GM12878 (cell line): ENCODE measurements at regions not wholly inside any gene's neighbourhood (a gene's known extent, or its start where the extent isn't known, plus 50 kb on each side); places are given as distances from the start of the nearest gene placed in this dataset.

Experiments
- ATAC-seq: fragments of 200-7000 bp; cut with Tn5 transposase; 3 replicates; pipeline ENCODE4 v1.9.1; 2020; ENCODE audit warnings: mild to moderate bottlenecking, moderate library complexity
- BruUV-seq: library from RNA; stranded (reverse); fragments of 400-500 nt; replicated peaks from 2 replicates; lab custom pipeline; 2021; lab: Mats Ljungman, UMichigan
- CTCF ChIA-PET: fragments of 300-600 bp; sonication (Branson Sonifier 250); formaldehyde crosslinking; extraction: SDS; loops from one replicate; lab custom pipeline; 2021; ENCODE audit warnings: inconsistent platforms; lab: Yijun Ruan, JAX
- POLR2A ChIA-PET: fragments of 350-600 bp; formaldehyde crosslinking; extraction: SDS; loops from one replicate; lab custom pipeline; 2021; ENCODE audit warnings: inconsistent platforms; lab: Charles Lee
- RAD21 ChIA-PET: fragments of 300-600 bp; sonication (Branson Sonifier 250); formaldehyde crosslinking; loops from one replicate; lab custom pipeline; 2023; ENCODE audit warnings: antibody characterized with exemption; ENCODE audit not compliant: unreplicated experiment; lab: Charles Lee
- SMC1A ChIA-PET: fragments of 300-600 bp; sonication (Branson Sonifier 250); formaldehyde crosslinking; loops from one replicate; lab custom pipeline; 2023; ENCODE audit not compliant: unreplicated experiment, uncharacterized antibody; lab: Charles Lee
- DNase-seq: peaks from one replicate; pipeline ENCODE4 v3.0.0-alpha.2; 2011; ENCODE audit warnings: low read depth, low spot score
- FAIRE-seq: peaks from 3 replicates; lab custom pipeline; 2011; peaks lifted over from hg19 to GRCh38; lab: Jason Lieb, UNC
- H2AFZ ChIP-seq: 2 replicates; pipeline ENCODE4 v1.6.0; 2011; ENCODE audit warnings: low read depth, low read length, control low read depth; ENCODE audit not compliant: control insufficient read depth
- H3K27ac ChIP-seq: 2 replicates; pipeline ENCODE4 v1.5.1; 2011; ENCODE audit warnings: control low read depth; ENCODE audit not compliant: control insufficient read depth, insufficient read depth
- H3K27me3 ChIP-seq, 2 experiments: replicated peaks in 1 of 2; 2 replicates each; pipeline versions ENCODE4 v1.6.0 to v1.6.1; 2011; ENCODE audit warnings: low read length in 1 of 2; ENCODE audit not compliant: control insufficient read depth in 2 of 2, insufficient read depth in 2 of 2
- H3K36me3 ChIP-seq, 2 experiments: 2 replicates each; pipeline ENCODE4 v1.5.1; 2011; ENCODE audit warnings: low read length in 1 of 2; ENCODE audit not compliant: control insufficient read depth in 2 of 2, insufficient read depth in 2 of 2
- H3K4me1 ChIP-seq: 2 replicates; pipeline ENCODE4 v1.6.1; 2011; ENCODE audit warnings: mild to moderate bottlenecking, low read length, moderate library complexity, mixed read lengths; ENCODE audit not compliant: control insufficient read depth, insufficient read depth
- H3K4me2 ChIP-seq: 2 replicates; pipeline ENCODE4 v1.6.0; 2011; ENCODE audit warnings: control low read depth; ENCODE audit not compliant: control insufficient read depth, insufficient read depth
- H3K4me3 ChIP-seq: fragments of 200-600 bp; sonication (generic); 2 replicates; pipeline ENCODE4 v1.5.1; 2016
- H3K79me2 ChIP-seq: 2 replicates; pipeline ENCODE4 v1.6.0; 2011; ENCODE audit warnings: low read length; ENCODE audit not compliant: control insufficient read depth, insufficient read depth
- H3K9ac ChIP-seq: 2 replicates; pipeline ENCODE4 v1.8.0; 2011; ENCODE audit warnings: low read length, control low read depth, mixed read lengths; ENCODE audit not compliant: control insufficient read depth, insufficient read depth
- H3K9me3 ChIP-seq: replicated peaks from 3 replicates; pipeline ENCODE4 v1.5.1; 2011; ENCODE audit warnings: mild to moderate bottlenecking, low read length; ENCODE audit not compliant: control insufficient read depth, insufficient read depth
- H4K20me1 ChIP-seq: 2 replicates; pipeline ENCODE4 v1.6.0; 2011; ENCODE audit not compliant: control insufficient read depth, insufficient read depth
- BACH1 ChIP-seq: fragments of 450-650 bp; IDR thresholded peaks from 2 replicates; pipeline ENCODE4 v1.6.1; 2017; ENCODE audit warnings: mild to moderate bottlenecking, borderline replicate concordance
- CBFB ChIP-seq: IDR thresholded peaks from 2 replicates; pipeline ENCODE4 v1.6.1; 2016; ENCODE audit warnings: antibody characterized with exemption, low read depth
- CUX1 ChIP-seq: IDR thresholded peaks from 2 replicates; pipeline ENCODE4 v1.6.1; 2012; ENCODE audit warnings: improper control_type of control experiment, low read depth, low read length; ENCODE audit not compliant: insufficient replicate concordance
- FOXK2 ChIP-seq: fragments of 450-650 bp; IDR thresholded peaks from 2 replicates; pipeline ENCODE4 v1.6.1; 2017; ENCODE audit warnings: mild to moderate bottlenecking, moderate library complexity
- HDGF ChIP-seq: fragments of 450-650 bp; IDR thresholded peaks from 2 replicates; pipeline ENCODE4 v1.6.1; 2016; ENCODE audit warnings: antibody characterized with exemption
- IKZF1 ChIP-seq: fragments of 450-650 bp; conservative IDR thresholded peaks from 2 replicates; pipeline ENCODE4 v1.6.1; 2017; ENCODE audit warnings: antibody characterized with exemption, mild to moderate bottlenecking
- LARP7 ChIP-seq: fragments of 450-650 bp; IDR thresholded peaks from 2 replicates; pipeline ENCODE4 v1.6.1; 2017; ENCODE audit warnings: mild to moderate bottlenecking
- NFIC ChIP-seq: IDR thresholded peaks from 2 replicates; pipeline ENCODE4 v1.6.1; 2012; ENCODE audit warnings: low read depth, mild to moderate bottlenecking, inconsistent platforms, low read length, moderate library complexity
- PML ChIP-seq: IDR thresholded peaks from 2 replicates; pipeline ENCODE4 v1.6.1; 2012; ENCODE audit warnings: low read length, inconsistent platforms
- POLR2A ChIP-seq: IDR thresholded peaks from 2 replicates; pipeline ENCODE4 v1.6.1; 2011; ENCODE audit warnings: low read depth, mild to moderate bottlenecking, low read length
- SMAD5 ChIP-seq: IDR thresholded peaks from 2 replicates; pipeline ENCODE4 v1.6.1; 2016; ENCODE audit warnings: antibody characterized with exemption, low read depth
- ZBTB33 ChIP-seq: fragments of 450-650 bp; IDR thresholded peaks from 2 replicates; pipeline ENCODE4 v1.6.1; 2017; ENCODE audit warnings: mild to moderate bottlenecking
- ZZZ3 ChIP-seq: IDR thresholded peaks from 2 replicates; pipeline ENCODE4 v1.6.1; 2011; ENCODE audit warnings: low read depth; ENCODE audit not compliant: control insufficient read depth, insufficient read length
- WGBS: methylation state at CpG from one replicate; pipeline ENCODE4 v1.1.6; 2016; ENCODE audit warnings: low lambda C conversion rate; ENCODE audit not compliant: insufficient replicate concordance, insufficient coverage; ENCODE audit errors: missing lambda C conversion rate; 5-methylcytosine and 5-hydroxymethylcytosine counted together
- in situ Hi-C: fragments of 300-500 bp; cut with MboI; formaldehyde crosslinking; loops from 9 replicates; pipeline ENCODE4 v1.14.3; 2018; ENCODE audit warnings: mixed read lengths
- intact Hi-C: fragments of 100-400 bp; cut with micrococcal nuclease; formaldehyde crosslinking; loops from one replicate; pipeline ENCODE4 v1.14.2; 2022; ENCODE audit not compliant: unreplicated experiment
- TF ChIP-seq, protein P1 (sequence below): fragments of 450-650 bp; IDR thresholded peaks from 2 replicates; pipeline ENCODE4 v1.6.1; 2018; ENCODE audit warnings: mild to moderate bottlenecking, low read depth, moderate library complexity; ENCODE audit not compliant: partially characterized antibody

- no peak for TF ChIP-seq LARP7
Observed at GRCh38 chr20:18919996-18920395, 106.4 kb downstream of the SCP2D1 start (continued).

- no TSS peak for BruUV-seq
- SMC1A ChIA-PET = interaction anchor here (0.6 kb wide), 1 partner anchor 261 kb away, joined by 3 read pairs; no protein-coding TSS in a partner anchor
- in situ Hi-C loops (no loop called here), intact Hi-C loops (no loop called here)
- FAIRE-seq (no peak), ATAC-seq (no peak), DNase-seq (no peak)
- Histone ChIP-seq H3K36me3 (no peaks in the 10 kb centered on the region), H3K27ac (no peak overlapping the region), H3K4me3 (no peak overlapping the region), H3K4me2 (no peak overlapping the region), H2AFZ (no peak overlapping the region), H3K9me3 (no peaks in the 10 kb centered on the region; the same call in 2 of the 3 replicates), H3K79me2 (no peaks in the 10 kb centered on the region), H3K4me1 (no peaks in the 10 kb centered on the region), H4K20me1 (no peaks in the 10 kb centered on the region), H3K27me3 (no peaks in the 10 kb centered on the region), H3K9ac (no peak overlapping the region)
- POLR2A ChIA-PET = no interaction called here
- CTCF ChIA-PET = interaction anchor here (1.8 kb wide), 1 partner anchor 106 kb away, joined by 4 read pairs; no protein-coding TSS in a partner anchor
- 32% methylated on average over 3 of the region's 3 CpGs for WGBS
- RAD21 ChIA-PET = no interaction called here
- TF ChIP-seq CUX1 (no peak), FOXK2 (no peak), ZBTB33 (no peak), CBFB (no peak), PML (no peak), NFIC (no peak), SMAD5 (no peak), IKZF1 (no peak), POLR2A (no peak), HDGF (no peak), BACH1 (no peak), ZZZ3 (no peak)
- TF ChIP-seq, protein P1, sequence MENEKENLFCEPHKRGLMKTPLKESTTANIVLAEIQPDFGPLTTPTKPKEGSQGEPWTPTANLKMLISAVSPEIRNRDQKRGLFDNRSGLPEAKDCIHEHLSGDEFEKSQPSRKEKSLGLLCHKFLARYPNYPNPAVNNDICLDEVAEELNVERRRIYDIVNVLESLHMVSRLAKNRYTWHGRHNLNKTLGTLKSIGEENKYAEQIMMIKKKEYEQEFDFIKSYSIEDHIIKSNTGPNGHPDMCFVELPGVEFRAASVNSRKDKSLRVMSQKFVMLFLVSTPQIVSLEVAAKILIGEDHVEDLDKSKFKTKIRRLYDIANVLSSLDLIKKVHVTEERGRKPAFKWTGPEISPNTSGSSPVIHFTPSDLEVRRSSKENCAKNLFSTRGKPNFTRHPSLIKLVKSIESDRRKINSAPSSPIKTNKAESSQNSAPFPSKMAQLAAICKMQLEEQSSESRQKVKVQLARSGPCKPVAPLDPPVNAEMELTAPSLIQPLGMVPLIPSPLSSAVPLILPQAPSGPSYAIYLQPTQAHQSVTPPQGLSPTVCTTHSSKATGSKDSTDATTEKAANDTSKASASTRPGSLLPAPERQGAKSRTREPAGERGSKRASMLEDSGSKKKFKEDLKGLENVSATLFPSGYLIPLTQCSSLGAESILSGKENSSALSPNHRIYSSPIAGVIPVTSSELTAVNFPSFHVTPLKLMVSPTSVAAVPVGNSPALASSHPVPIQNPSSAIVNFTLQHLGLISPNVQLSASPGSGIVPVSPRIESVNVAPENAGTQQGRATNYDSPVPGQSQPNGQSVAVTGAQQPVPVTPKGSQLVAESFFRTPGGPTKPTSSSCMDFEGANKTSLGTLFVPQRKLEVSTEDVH = no peak
Observed at GRCh38 chr20:18921291-18921690, 107.7 kb downstream of the SCP2D1 start.
